ENCODE measurements at regions not wholly inside any gene's neighbourhood (a gene's known extent, or its start where the extent isn't known, plus 50 kb on each side); places are given as distances from the start of the nearest gene placed in this dataset.

DNA sequence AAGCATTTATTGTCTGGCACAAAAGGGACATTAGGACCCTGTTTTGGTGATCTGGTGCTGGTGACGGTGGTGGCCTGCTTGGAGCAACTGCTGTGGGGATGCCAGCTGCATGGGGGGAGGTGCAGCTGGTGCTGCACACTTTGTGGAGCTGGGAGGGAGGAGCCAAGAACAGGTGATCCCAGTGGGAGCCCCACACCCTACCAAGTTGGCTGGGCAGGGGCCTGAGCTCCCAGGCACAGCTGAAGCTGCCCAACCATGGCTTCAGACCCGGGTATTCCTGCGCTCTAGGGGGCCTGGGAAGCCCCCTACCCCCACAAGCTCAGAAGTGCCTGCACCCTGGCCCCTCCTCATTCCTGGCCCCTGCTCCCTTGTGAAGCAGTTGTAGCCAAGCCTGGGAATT is 1512.5 kb downstream of the TECRL start:
- no peak overlapping the region for H3K4ac ChIP-seq (ENCODE audit: low read depth, low read length)
- no peak overlapping the region for H3K9ac ChIP-seq (ENCODE audit: low read length)
- no peak for DNase-seq
- no peak overlapping the region for H3K27ac ChIP-seq (ENCODE audit: low read depth, low read length)
- no peak overlapping the region for H3K18ac ChIP-seq (ENCODE audit: low read length)
- H3K36me3 ChIP-seq (ENCODE audit: control insufficient read depth in 1 of 2, insufficient read depth in 2 of 2, low read length in 2 of 2): no peaks in the 10 kb centered on the region
- no peak overlapping the region for H4K8ac ChIP-seq (ENCODE audit: low read depth, low read length)
- H4K91ac ChIP-seq (ENCODE audit: low read depth, low read length): no peak overlapping the region
- no peak overlapping the region for H2BK120ac ChIP-seq (ENCODE audit: insufficient read depth, low read length, poor library complexity)
- no peak overlapping the region for H3K4me2 ChIP-seq (ENCODE audit: low read length)
- no peak overlapping the region for H2BK5ac ChIP-seq (ENCODE audit: low read depth, low read length, poor library complexity)
- H3K4me3 ChIP-seq (ENCODE audit: low read depth, low read length): no peak overlapping the region
- no CpG with 5 or more reads among the region's 3 CpGs for WGBS (ENCODE audit: extremely low coverage, insufficient coverage, insufficient read length)
- no peaks in the 10 kb centered on the region for H3K27me3 ChIP-seq (ENCODE audit: insufficient read depth, low read length)
- H4K12ac ChIP-seq (ENCODE audit: low read depth, low read length): no peak overlapping the region
- no peak overlapping the region for H2BK12ac ChIP-seq (ENCODE audit: low read length)
- H2AFZ ChIP-seq (ENCODE audit: insufficient read depth, low read length, poor library complexity): no peak overlapping the region
- no peaks in the 10 kb centered on the region for H3K79me2 ChIP-seq (ENCODE audit: control insufficient read depth, insufficient read depth, low read length, poor library complexity)
- peaks cover 0 to 2% of the 10 kb centered on the region in 2 experiments for H3K4me1 ChIP-seq (ENCODE audit: control insufficient read depth in 1 of 2, insufficient read depth in 2 of 2, low read length in 2 of 2)
- H3K23ac ChIP-seq (ENCODE audit: low read length): no peak overlapping the region
- no peaks in the 10 kb centered on the region for H3K79me1 ChIP-seq (ENCODE audit: low read length)
- no peak overlapping the region for H3K14ac ChIP-seq (ENCODE audit: low read length)
- H2AK5ac ChIP-seq (ENCODE audit: low read length): no peak overlapping the region
- H3K9me3 ChIP-seq (ENCODE audit: insufficient read depth, low read depth, low read length): peaks cover 4% of the 10 kb centered on the region

DNA sequence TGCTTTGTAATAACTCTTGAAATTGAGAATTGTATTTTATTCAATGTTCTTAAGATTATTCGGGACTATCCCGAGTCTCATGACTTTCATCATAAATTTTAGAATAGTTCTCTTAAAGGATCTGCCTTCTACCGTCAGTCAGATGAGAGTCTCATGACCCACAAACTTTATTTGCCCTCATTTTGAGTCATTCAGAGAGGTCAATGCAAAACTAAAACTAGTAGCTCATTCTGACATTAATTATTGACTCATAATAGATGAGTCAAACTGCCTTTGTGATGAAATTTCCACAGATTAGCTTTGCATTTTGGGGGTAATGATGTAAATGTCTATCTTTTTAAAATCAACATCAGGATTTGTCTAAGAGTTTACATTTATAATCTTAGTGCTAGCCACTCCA is 1527.3 kb downstream of the TECRL start:
- H3K9ac ChIP-seq (ENCODE audit: low read length): no peak overlapping the region
- H4K12ac ChIP-seq (ENCODE audit: low read depth, low read length): no peak overlapping the region
- no peak overlapping the region for H2AFZ ChIP-seq (ENCODE audit: insufficient read depth, low read length, poor library complexity)
- no peak overlapping the region for H3K23ac ChIP-seq (ENCODE audit: low read length)
- H2BK120ac ChIP-seq (ENCODE audit: insufficient read depth, low read length, poor library complexity): no peak overlapping the region
- no peak for DNase-seq
- no peaks in the 10 kb centered on the region for H3K9me3 ChIP-seq (ENCODE audit: insufficient read depth, low read depth, low read length)
- H2AK5ac ChIP-seq (ENCODE audit: low read length): no peak overlapping the region
- H2BK12ac ChIP-seq (ENCODE audit: low read length): no peak overlapping the region
- no peak overlapping the region for H3K4me2 ChIP-seq (ENCODE audit: low read length)
- no peaks in the 10 kb centered on the region for H3K27me3 ChIP-seq (ENCODE audit: insufficient read depth, low read length)
- no peak overlapping the region for H3K4me3 ChIP-seq (ENCODE audit: low read depth, low read length)
- no peak overlapping the region for H3K4ac ChIP-seq (ENCODE audit: low read depth, low read length)
- no peak overlapping the region for H3K18ac ChIP-seq (ENCODE audit: low read length)
- H2BK5ac ChIP-seq (ENCODE audit: low read depth, low read length, poor library complexity): no peak overlapping the region
- WGBS (ENCODE audit: extremely low coverage, insufficient coverage, insufficient read length): no CpG with 5 or more reads among the region's 3 CpGs
- no peak overlapping the region for H4K8ac ChIP-seq (ENCODE audit: low read depth, low read length)
- H3K36me3 ChIP-seq (ENCODE audit: control insufficient read depth in 1 of 2, insufficient read depth in 2 of 2, low read length in 2 of 2): no peaks in the 10 kb centered on the region
- no peak overlapping the region for H3K27ac ChIP-seq (ENCODE audit: low read depth, low read length)
- no peaks in the 10 kb centered on the region for H3K4me1 ChIP-seq (ENCODE audit: control insufficient read depth in 1 of 2, insufficient read depth in 2 of 2, low read length in 2 of 2)
- no peak overlapping the region for H4K91ac ChIP-seq (ENCODE audit: low read depth, low read length)
- no peaks in the 10 kb centered on the region for H3K79me1 ChIP-seq (ENCODE audit: low read length)
- H3K14ac ChIP-seq (ENCODE audit: low read length): no peak overlapping the region
- H3K79me2 ChIP-seq (ENCODE audit: control insufficient read depth, insufficient read depth, low read length, poor library complexity): no peaks in the 10 kb centered on the region

DNA sequence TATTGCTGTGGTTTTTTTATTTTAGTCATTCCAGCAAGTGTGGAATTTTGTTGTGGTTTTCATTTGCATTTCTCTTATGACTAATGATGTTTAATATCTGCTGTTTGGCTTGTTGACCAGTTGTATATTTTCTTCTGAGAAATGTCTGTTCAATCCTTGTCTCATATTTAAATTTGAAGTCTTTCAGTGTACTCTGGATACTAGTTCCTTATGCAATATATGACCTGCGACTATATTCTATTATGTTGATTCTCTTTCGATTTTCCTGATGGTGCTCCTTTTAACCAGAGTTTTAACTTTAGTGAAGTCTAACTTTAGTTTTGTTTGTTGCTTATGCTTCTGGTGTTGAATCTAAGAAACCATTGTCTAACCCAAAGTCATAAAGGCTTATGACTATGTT is 1528.0 kb downstream of the TECRL start:
- H4K91ac ChIP-seq (ENCODE audit: low read depth, low read length): no peak overlapping the region
- H3K23ac ChIP-seq (ENCODE audit: low read length): no peak overlapping the region
- no peaks in the 10 kb centered on the region for H3K36me3 ChIP-seq (ENCODE audit: control insufficient read depth in 1 of 2, insufficient read depth in 2 of 2, low read length in 2 of 2)
- no CpG with 5 or more reads among the region's 2 CpGs for WGBS (ENCODE audit: extremely low coverage, insufficient coverage, insufficient read length)
- DNase-seq: no peak
- H3K4me2 ChIP-seq (ENCODE audit: low read length): no peak overlapping the region
- no peak overlapping the region for H3K14ac ChIP-seq (ENCODE audit: low read length)
- H2AFZ ChIP-seq (ENCODE audit: insufficient read depth, low read length, poor library complexity): no peak overlapping the region
- no peaks in the 10 kb centered on the region for H3K79me1 ChIP-seq (ENCODE audit: low read length)
- H3K9ac ChIP-seq (ENCODE audit: low read length): no peak overlapping the region
- H3K27ac ChIP-seq (ENCODE audit: low read depth, low read length): no peak overlapping the region
- H2BK12ac ChIP-seq (ENCODE audit: low read length): no peak overlapping the region
- no peak overlapping the region for H2AK5ac ChIP-seq (ENCODE audit: low read length)
- H3K9me3 ChIP-seq (ENCODE audit: insufficient read depth, low read depth, low read length): no peaks in the 10 kb centered on the region
- H3K4me3 ChIP-seq (ENCODE audit: low read depth, low read length): no peak overlapping the region
- H3K4ac ChIP-seq (ENCODE audit: low read depth, low read length): no peak overlapping the region
- no peak overlapping the region for H3K18ac ChIP-seq (ENCODE audit: low read length)
- no peaks in the 10 kb centered on the region for H3K27me3 ChIP-seq (ENCODE audit: insufficient read depth, low read length)
- no peak overlapping the region for H2BK120ac ChIP-seq (ENCODE audit: insufficient read depth, low read length, poor library complexity)
- H4K8ac ChIP-seq (ENCODE audit: low read depth, low read length): no peak overlapping the region
- no peak overlapping the region for H4K12ac ChIP-seq (ENCODE audit: low read depth, low read length)
- H3K79me2 ChIP-seq (ENCODE audit: control insufficient read depth, insufficient read depth, low read length, poor library complexity): no peaks in the 10 kb centered on the region
- no peaks in the 10 kb centered on the region for H3K4me1 ChIP-seq (ENCODE audit: control insufficient read depth in 1 of 2, insufficient read depth in 2 of 2, low read length in 2 of 2)
- no peak overlapping the region for H2BK5ac ChIP-seq (ENCODE audit: low read depth, low read length, poor library complexity)

DNA sequence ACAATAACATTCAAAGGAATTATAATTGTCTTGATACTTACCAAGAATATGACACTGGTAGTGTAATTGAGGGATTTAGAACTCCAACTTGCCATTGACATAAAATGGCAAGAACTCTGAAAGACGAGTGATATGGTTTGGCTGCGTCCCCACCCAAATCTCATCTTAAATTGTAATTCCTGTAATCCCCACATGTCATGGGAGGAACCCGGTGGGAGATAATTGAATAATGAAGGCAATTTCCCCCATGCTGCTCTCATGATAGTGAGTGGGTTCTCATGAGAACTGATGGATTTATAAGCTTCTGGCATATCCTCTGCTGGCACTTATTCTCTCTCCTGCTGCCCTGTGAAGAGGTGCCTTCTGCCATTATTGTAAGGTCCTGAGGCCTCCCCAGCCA is 1536.4 kb downstream of the TECRL start:
- DNase-seq: no peak
- no peak overlapping the region for H3K27ac ChIP-seq (ENCODE audit: low read depth, low read length)
- H2BK5ac ChIP-seq (ENCODE audit: low read depth, low read length, poor library complexity): no peak overlapping the region
- no peak overlapping the region for H3K4me3 ChIP-seq (ENCODE audit: low read depth, low read length)
- H3K36me3 ChIP-seq (ENCODE audit: control insufficient read depth in 1 of 2, insufficient read depth in 2 of 2, low read length in 2 of 2): no peaks in the 10 kb centered on the region
- H4K12ac ChIP-seq (ENCODE audit: low read depth, low read length): no peak overlapping the region
- H3K27me3 ChIP-seq (ENCODE audit: insufficient read depth, low read length): no peaks in the 10 kb centered on the region
- WGBS (ENCODE audit: extremely low coverage, insufficient coverage, insufficient read length): no CpG with 5 or more reads among the region's 3 CpGs
- H2AK5ac ChIP-seq (ENCODE audit: low read length): no peak overlapping the region
- H2AFZ ChIP-seq (ENCODE audit: insufficient read depth, low read length, poor library complexity): no peak overlapping the region
- H3K9ac ChIP-seq (ENCODE audit: low read length): no peak overlapping the region
- H3K9me3 ChIP-seq (ENCODE audit: insufficient read depth, low read depth, low read length): no peaks in the 10 kb centered on the region
- no peaks in the 10 kb centered on the region for H3K79me2 ChIP-seq (ENCODE audit: control insufficient read depth, insufficient read depth, low read length, poor library complexity)
- H3K4ac ChIP-seq (ENCODE audit: low read depth, low read length): no peak overlapping the region
- H2BK12ac ChIP-seq (ENCODE audit: low read length): no peak overlapping the region
- no peak overlapping the region for H3K4me2 ChIP-seq (ENCODE audit: low read length)
- no peaks in the 10 kb centered on the region for H3K79me1 ChIP-seq (ENCODE audit: low read length)
- no peak overlapping the region for H3K18ac ChIP-seq (ENCODE audit: low read length)
- H4K91ac ChIP-seq (ENCODE audit: low read depth, low read length): no peak overlapping the region
- H3K4me1 ChIP-seq (ENCODE audit: control insufficient read depth in 1 of 2, insufficient read depth in 2 of 2, low read length in 2 of 2): no peaks in the 10 kb centered on the region
- H3K14ac ChIP-seq (ENCODE audit: low read length): no peak overlapping the region
- H3K23ac ChIP-seq (ENCODE audit: low read length): no peak overlapping the region
- H2BK120ac ChIP-seq (ENCODE audit: insufficient read depth, low read length, poor library complexity): no peak overlapping the region
- H4K8ac ChIP-seq (ENCODE audit: low read depth, low read length): no peak overlapping the region

Data from trophoblast cell (in vitro differentiated cells and primary cell).